ENCODE measurements at regions not wholly inside any gene's neighbourhood (a gene's known extent, or its start where the extent isn't known, plus 50 kb on each side); places are given as distances from the start of the nearest gene placed in this dataset.

DNA sequence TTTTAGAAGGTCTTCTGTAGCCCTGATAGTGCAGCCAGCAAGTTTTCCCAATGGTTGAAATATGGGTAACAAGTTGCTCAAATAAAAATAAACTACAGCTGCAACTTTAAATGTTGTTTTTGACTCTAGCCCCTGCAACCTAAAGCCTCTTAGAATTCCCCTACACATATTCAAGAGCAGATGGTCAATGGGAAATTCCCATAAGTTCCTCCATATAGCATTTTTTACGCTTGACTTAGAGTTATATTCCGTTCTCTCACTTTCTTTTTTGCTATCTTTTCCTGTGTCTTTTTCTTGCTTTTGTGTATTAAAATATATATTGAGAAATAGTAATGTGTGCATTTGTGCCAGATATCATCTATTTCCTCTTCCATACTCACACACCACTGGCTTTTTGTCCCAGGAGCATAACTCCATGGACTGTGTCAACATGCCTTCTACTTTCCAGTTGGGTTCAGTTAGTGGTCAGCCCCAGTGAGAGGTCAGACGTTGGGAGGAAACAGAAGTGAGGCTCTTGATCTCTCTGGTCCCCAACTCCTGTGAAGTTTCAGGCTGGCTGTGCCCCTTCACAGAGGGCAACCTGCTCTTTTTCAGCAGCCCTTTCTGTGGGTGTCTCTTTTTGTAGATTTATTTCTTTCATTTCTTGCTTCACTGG is 63.3 kb upstream of the TP63 start:
- TF ChIP-seq, protein P1, sequence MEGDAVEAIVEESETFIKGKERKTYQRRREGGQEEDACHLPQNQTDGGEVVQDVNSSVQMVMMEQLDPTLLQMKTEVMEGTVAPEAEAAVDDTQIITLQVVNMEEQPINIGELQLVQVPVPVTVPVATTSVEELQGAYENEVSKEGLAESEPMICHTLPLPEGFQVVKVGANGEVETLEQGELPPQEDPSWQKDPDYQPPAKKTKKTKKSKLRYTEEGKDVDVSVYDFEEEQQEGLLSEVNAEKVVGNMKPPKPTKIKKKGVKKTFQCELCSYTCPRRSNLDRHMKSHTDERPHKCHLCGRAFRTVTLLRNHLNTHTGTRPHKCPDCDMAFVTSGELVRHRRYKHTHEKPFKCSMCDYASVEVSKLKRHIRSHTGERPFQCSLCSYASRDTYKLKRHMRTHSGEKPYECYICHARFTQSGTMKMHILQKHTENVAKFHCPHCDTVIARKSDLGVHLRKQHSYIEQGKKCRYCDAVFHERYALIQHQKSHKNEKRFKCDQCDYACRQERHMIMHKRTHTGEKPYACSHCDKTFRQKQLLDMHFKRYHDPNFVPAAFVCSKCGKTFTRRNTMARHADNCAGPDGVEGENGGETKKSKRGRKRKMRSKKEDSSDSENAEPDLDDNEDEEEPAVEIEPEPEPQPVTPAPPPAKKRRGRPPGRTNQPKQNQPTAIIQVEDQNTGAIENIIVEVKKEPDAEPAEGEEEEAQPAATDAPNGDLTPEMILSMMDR (IDR thresholded peaks at IDR 0.05): no peak
- no peak for TF ChIP-seq POLR2A (IDR thresholded peaks at IDR 0.05)
- no peak overlapping the region for H3K4me3 ChIP-seq
- no peaks in the 10 kb centered on the region for H3K4me1 ChIP-seq
- H3K9me3 ChIP-seq: no peaks in the 10 kb centered on the region
- no peaks in the 10 kb centered on the region for H3K36me3 ChIP-seq
- no peak overlapping the region for H3K27ac ChIP-seq
- H3K27me3 ChIP-seq: no peaks in the 10 kb centered on the region
- intact Hi-C loops (cut with DNase I; ENCODE audit: low total_unique reads): no loop called here
- no peak for DNase-seq

DNA sequence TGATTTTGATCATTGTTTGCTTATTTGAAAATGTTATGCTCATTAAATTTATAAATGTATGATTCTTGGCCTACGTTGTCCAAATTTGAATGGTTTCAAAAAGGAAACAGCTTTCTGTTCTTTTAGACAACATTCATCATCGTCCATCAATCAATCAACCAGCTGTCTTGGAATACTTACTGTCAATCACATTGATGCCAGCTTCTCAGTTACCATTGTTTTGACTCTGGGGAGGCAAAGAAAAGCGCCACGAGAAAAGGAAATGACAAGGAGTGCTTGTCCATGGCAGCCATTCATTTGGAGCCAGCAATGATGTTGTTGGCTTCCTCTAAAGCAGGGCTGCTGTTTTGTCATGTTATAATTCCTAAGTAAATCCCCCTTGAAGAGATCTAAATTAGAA is 62.2 kb upstream of the TP63 start:
- Histone ChIP-seq H3K27ac (no peak overlapping the region), H3K4me1 (no peaks in the 10 kb centered on the region), H3K36me3 (no peaks in the 10 kb centered on the region), H3K27me3 (no peaks in the 10 kb centered on the region), H3K9me3 (no peaks in the 10 kb centered on the region), H3K4me3 (no peak overlapping the region)
- intact Hi-C loops (cut with DNase I; ENCODE audit: low total_unique reads): no loop called here
- no peak for TF ChIP-seq POLR2A (IDR thresholded peaks at IDR 0.05)
- TF ChIP-seq, protein P1 (IDR thresholded peaks at IDR 0.05): no peak
- DNase-seq: no peak

DNA sequence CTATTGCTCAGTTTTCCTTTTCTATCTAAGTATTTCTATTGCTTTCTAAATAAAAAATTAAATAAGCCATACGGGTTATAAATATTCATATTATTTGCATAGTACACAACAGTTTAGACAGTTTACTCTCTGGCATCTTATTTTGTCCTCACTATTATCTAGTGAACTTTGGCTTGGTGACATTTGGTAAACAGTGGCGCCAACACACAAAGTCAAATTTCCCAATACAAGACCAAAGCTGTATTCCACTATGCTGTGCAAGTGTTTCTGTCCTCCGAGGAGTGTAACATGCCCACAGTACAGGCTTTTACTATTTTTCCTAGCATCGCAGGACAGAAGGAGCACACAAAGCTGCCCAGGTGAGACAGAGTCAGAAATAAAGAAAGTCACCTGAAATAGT is 61.7 kb upstream of the TP63 start:
- intact Hi-C loops (cut with DNase I; ENCODE audit: low total_unique reads): no loop called here
- no peaks in the 10 kb centered on the region for H3K4me1 ChIP-seq
- no peak overlapping the region for H3K27ac ChIP-seq
- DNase-seq: no peak
- H3K36me3 ChIP-seq: no peaks in the 10 kb centered on the region
- H3K4me3 ChIP-seq: no peak overlapping the region
- no peaks in the 10 kb centered on the region for H3K9me3 ChIP-seq
- TF ChIP-seq, protein P1 (IDR thresholded peaks at IDR 0.05): no peak
- TF ChIP-seq POLR2A (IDR thresholded peaks at IDR 0.05): no peak
- H3K27me3 ChIP-seq: no peaks in the 10 kb centered on the region

DNA sequence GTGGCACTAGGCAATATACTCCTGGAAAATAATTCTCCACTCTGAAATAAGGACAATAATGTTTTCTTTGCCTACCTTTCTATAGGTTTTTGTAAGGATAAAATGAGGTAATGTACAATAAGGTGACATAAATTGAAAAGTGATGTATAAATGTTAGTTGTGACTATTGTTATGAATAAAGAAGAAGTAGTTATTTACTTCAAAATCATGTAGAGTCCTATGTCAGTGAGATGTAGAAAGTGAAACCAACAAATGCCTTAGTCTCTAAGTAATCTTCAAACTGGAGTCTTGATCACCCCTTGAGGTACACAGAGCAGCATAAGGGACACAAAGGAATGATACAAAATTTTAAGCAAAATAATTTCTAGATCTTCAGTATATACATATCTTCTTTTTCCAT is 60.3 kb upstream of the TP63 start:
- Histone ChIP-seq H3K4me1 (no peaks in the 10 kb centered on the region), H3K9me3 (no peaks in the 10 kb centered on the region), H3K4me3 (no peak overlapping the region), H3K27me3 (no peaks in the 10 kb centered on the region), H3K36me3 (no peaks in the 10 kb centered on the region), H3K27ac (no peak overlapping the region)
- no peak for DNase-seq
- TF ChIP-seq, protein P1 (IDR thresholded peaks at IDR 0.05): no peak
- no peak for TF ChIP-seq POLR2A (IDR thresholded peaks at IDR 0.05)
- intact Hi-C loops (cut with DNase I; ENCODE audit: low total_unique reads): no loop called here

DNA sequence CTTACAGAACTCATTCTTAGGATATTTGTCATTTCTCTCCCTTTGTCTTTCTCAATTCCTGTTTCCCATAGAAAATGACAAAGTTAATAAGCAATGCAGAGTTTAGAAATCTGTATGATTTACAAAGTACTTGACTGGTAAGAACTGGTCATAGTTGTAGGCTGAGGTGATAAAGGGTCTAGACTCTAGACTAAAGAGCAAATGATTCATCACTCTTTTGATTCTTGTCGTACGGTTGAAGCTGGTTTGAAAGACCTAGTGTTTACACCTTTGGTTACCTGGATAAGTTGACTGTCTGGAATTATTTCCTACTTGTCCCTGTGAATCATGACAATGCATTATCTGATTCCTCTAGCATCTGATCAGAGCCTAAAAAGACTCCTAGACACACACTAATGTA is 58.9 kb upstream of the TP63 start:
- no peak for DNase-seq
- no peaks in the 10 kb centered on the region for H3K27me3 ChIP-seq
- H3K4me1 ChIP-seq: no peaks in the 10 kb centered on the region
- H3K9me3 ChIP-seq: no peaks in the 10 kb centered on the region
- no peak overlapping the region for H3K27ac ChIP-seq
- intact Hi-C loops (cut with DNase I; ENCODE audit: low total_unique reads): no loop called here
- H3K4me3 ChIP-seq: no peak overlapping the region
- H3K36me3 ChIP-seq: no peaks in the 10 kb centered on the region
- TF ChIP-seq, protein P1 (IDR thresholded peaks at IDR 0.05): no peak
- TF ChIP-seq POLR2A (IDR thresholded peaks at IDR 0.05): no peak
